Liver (tissue), 3 donors: ENCODE measurements at regions not wholly inside any gene's neighbourhood (a gene's known extent, or its start where the extent isn't known, plus 50 kb on each side); places are given as distances from the start of the nearest gene placed in this dataset.

Experiments used
- FOXA1 ChIP-seq: IDR thresholded peaks from 2 replicates; pipeline ENCODE4 v1.6.1; 2016; ENCODE audit warnings: antibody characterized with exemption
- GABPA ChIP-seq, 2 donors: IDR thresholded peaks in 1 of 2; conservative IDR thresholded peaks in 1 of 2; 2 replicates each; pipeline ENCODE4 v1.6.1; 2016; ENCODE audit warnings: antibody characterized with exemption in 2 of 2, mild to moderate bottlenecking in 1 of 2, moderate library complexity in 1 of 2
- NR2F2 ChIP-seq: IDR thresholded peaks from 2 replicates; pipeline ENCODE4 v1.6.1; 2016; ENCODE audit warnings: antibody characterized with exemption
- RAD21 ChIP-seq, 2 donors: IDR thresholded peaks; 2 replicates each; pipeline ENCODE4 v1.6.1; 2016; ENCODE audit warnings: antibody characterized with exemption in 2 of 2, mild to moderate bottlenecking in 2 of 2
- TAF1 ChIP-seq: conservative IDR thresholded peaks from 2 replicates; pipeline ENCODE4 v1.6.1; 2016; ENCODE audit warnings: antibody characterized with exemption, mild to moderate bottlenecking
- YY1 ChIP-seq: IDR thresholded peaks from 2 replicates; pipeline ENCODE4 v1.6.1; 2016; ENCODE audit warnings: antibody characterized with exemption, mild to moderate bottlenecking
- ZBTB33 ChIP-seq: IDR thresholded peaks from 2 replicates; pipeline ENCODE4 v1.6.1; 2016; ENCODE audit warnings: antibody characterized with exemption
- TF ChIP-seq, protein P1 (sequence below): fragments of 150-350 bp; IDR thresholded peaks from 2 replicates; pipeline ENCODE4 v1.5.1; 2017; ENCODE audit warnings: improper control_type of control experiment, low read depth, low read length; ENCODE audit not compliant: missing input control
- donor health status: healthy.
- donor health status: healthy.

DNA sequence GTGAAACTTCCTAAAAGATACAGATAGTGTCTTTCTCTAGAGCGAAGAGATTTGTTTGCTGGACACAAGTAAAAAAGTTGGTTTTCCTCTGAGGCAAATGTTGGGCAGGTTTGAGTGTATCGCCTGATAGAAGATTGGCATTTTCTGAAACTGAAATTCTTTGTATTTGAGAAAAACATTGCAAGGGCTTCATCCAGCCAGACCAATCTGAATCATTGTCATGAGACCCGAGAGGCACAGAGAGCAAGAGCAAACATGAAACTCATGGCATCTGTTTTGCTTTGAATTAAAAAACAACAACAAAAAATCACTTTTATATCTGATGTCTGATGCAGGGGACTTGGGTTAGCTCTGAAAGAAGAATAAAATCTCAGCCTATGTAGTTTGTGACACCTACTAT is 379.3 kb upstream of the NCAM2 start:
- TF ChIP-seq GABPA (IDR thresholded peaks at IDR 0.05 in 1 of 2, conservative IDR thresholded peaks at IDR 0.05 in 1 of 2) = no peak
- TF ChIP-seq, protein P1, sequence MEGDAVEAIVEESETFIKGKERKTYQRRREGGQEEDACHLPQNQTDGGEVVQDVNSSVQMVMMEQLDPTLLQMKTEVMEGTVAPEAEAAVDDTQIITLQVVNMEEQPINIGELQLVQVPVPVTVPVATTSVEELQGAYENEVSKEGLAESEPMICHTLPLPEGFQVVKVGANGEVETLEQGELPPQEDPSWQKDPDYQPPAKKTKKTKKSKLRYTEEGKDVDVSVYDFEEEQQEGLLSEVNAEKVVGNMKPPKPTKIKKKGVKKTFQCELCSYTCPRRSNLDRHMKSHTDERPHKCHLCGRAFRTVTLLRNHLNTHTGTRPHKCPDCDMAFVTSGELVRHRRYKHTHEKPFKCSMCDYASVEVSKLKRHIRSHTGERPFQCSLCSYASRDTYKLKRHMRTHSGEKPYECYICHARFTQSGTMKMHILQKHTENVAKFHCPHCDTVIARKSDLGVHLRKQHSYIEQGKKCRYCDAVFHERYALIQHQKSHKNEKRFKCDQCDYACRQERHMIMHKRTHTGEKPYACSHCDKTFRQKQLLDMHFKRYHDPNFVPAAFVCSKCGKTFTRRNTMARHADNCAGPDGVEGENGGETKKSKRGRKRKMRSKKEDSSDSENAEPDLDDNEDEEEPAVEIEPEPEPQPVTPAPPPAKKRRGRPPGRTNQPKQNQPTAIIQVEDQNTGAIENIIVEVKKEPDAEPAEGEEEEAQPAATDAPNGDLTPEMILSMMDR = no peak
- no peak for TF ChIP-seq TAF1
- no peak for TF ChIP-seq RAD21 (IDR thresholded peaks at IDR 0.05)
- no peak for TF ChIP-seq NR2F2
- no peak for TF ChIP-seq YY1
- no peak for TF ChIP-seq FOXA1
- TF ChIP-seq ZBTB33 = no peak
